GM13976 (cell line): ENCODE measurements at regions not wholly inside any gene's neighbourhood (a gene's known extent, or its start where the extent isn't known, plus 50 kb on each side); places are given as distances from the start of the nearest gene placed in this dataset.

Source experiments
- DNase-seq: peaks from one replicate; pipeline ENCODE4 v3.0.0; 2012; ENCODE audit warnings: low spot score
- CTCF ChIP-seq: IDR thresholded peaks from 2 replicates; pipeline ENCODE4 v1.5.1; 2012; ENCODE audit warnings: borderline replicate concordance, mild to moderate bottlenecking; ENCODE audit not compliant: insufficient read depth; ENCODE audit errors: extremely low read depth, missing control alignments, control extremely low read depth
- in situ Hi-C: fragments of 300-500 bp; cut with MboI; formaldehyde crosslinking; loops from one replicate; pipeline ENCODE4 v1.12.0; 2022; ENCODE audit warnings: low sequenced_read_pairs, mixed read lengths, inconsistent platforms; ENCODE audit not compliant: unreplicated experiment

- in situ Hi-C loops = no loop called here
- DNase-seq = no peak
- no peak for TF ChIP-seq CTCF
Measured at GRCh38 chr5:164377746-164378145, 872.3 kb downstream of the MAT2B start.

- DNase-seq = no peak
- in situ Hi-C loops = no loop called here
- no peak for TF ChIP-seq CTCF
Measured at GRCh38 chr5:164383662-164384061, 878.2 kb downstream of the MAT2B start.

DNA sequence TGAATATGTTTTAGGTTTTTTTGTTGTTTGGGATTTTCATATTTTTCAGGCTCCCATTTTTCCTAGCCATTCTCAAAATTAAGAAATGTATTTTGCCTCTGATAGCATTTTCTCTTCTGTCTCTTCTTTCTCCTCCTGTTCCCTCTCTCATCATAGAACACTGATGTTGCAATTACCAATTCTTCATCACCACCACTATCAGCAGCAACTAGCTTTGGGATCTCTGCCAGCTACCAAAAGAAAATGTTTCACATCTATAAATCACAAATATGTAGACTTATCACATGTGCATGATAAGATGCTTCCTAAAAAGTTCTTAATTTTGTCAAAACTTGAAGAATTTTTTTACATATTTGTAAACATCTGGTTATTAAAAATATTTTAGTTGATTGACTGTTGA, 887.1 kb downstream of the MAT2B start:
- in situ Hi-C loops = no loop called here
- TF ChIP-seq CTCF = no peak
- no peak for DNase-seq

- TF ChIP-seq CTCF = no peak
- DNase-seq = no peak
- in situ Hi-C loops = no loop called here
Measured at GRCh38 chr5:164394686-164395194, 889.3 kb downstream of the MAT2B start.

- in situ Hi-C loops = no loop called here
- TF ChIP-seq CTCF = no peak
- DNase-seq = no peak
Measured at GRCh38 chr5:164412531-164412930, 907.1 kb downstream of the MAT2B start.

DNA sequence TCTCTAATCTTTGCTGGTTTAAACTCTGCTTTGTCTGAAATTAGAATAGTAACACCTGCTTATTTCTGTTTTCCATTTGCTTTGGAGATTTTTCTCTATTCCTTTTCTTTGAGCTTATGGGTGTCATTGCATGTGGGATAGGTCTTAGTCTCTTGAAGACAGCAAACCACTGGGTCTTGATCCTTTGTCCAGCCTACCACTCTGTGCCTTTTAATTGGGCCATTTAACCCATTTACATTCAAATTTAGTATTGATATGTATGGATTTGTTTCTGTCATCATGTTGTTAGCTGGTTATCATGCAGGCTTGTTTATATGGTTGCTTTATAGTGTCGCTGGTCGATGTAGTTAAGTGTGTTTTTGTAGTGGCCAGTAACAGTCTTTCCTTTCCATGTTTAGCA, 914.7 kb downstream of the MAT2B start:
- no peak for DNase-seq
- in situ Hi-C loops = no loop called here
- TF ChIP-seq CTCF = no peak

- in situ Hi-C loops = no loop called here
- TF ChIP-seq CTCF = no peak
- DNase-seq = no peak
Measured at GRCh38 chr5:164422400-164422799, 917.0 kb downstream of the MAT2B start.
